Aorta (tissue), 5 donors: ENCODE measurements at regions not wholly inside any gene's neighbourhood (a gene's known extent, or its start where the extent isn't known, plus 50 kb on each side); places are given as distances from the start of the nearest gene placed in this dataset.

ENCODE experiments used
- ATAC-seq: fragments of 200-7000 bp; cut with Tn5 transposase; one replicate; pipeline ENCODE4 v1.9.1; 2022; ENCODE audit warnings: moderate library complexity; ENCODE audit not compliant: low FRiP score
- DNase-seq, 2 donors: peaks; one replicate each; pipeline ENCODE4 v3.0.0-alpha.2; 2020
- H3K27ac ChIP-seq, 2 donors: one replicate each; pipeline ENCODE4 v1.5.1; 2013; ENCODE audit warnings: low read length in 2 of 2, mild to moderate bottlenecking in 2 of 2, moderate library complexity in 2 of 2, control low read depth in 1 of 2, inconsistent platforms in 1 of 2, low read depth in 1 of 2
- H3K27me3 ChIP-seq, 2 donors: one replicate each; pipeline ENCODE4 v1.6.1; 2013; ENCODE audit warnings: control low read depth in 1 of 2, low read length in 1 of 2, mild to moderate bottlenecking in 1 of 2, moderate library complexity in 1 of 2; ENCODE audit not compliant: insufficient read depth in 2 of 2, control insufficient read depth in 1 of 2
- H3K36me3 ChIP-seq, 2 donors: one replicate each; pipeline ENCODE4 v1.6.1; 2013; ENCODE audit warnings: control low read depth in 1 of 2, low read length in 1 of 2, mild to moderate bottlenecking in 1 of 2; ENCODE audit not compliant: insufficient read depth in 2 of 2, control insufficient read depth in 1 of 2
- H3K4me1 ChIP-seq, 2 donors: one replicate each; pipeline ENCODE4 v1.6.1; 2013; ENCODE audit warnings: low read length in 2 of 2, control low read depth in 1 of 2, mild to moderate bottlenecking in 1 of 2, moderate library complexity in 1 of 2; ENCODE audit not compliant: insufficient read depth in 2 of 2, control insufficient read depth in 1 of 2
- H3K4me3 ChIP-seq, 2 donors: one replicate each; pipeline ENCODE4 v1.5.1; 2013; ENCODE audit warnings: low read length in 2 of 2, control low read depth in 1 of 2, mild to moderate bottlenecking in 1 of 2
- H3K9me3 ChIP-seq: one replicate; pipeline ENCODE4 v1.6.1; 2013; ENCODE audit warnings: mild to moderate bottlenecking, low read length; ENCODE audit not compliant: control insufficient read depth
- WGBS, 2 donors: extraction: QIAGEN DNeasy Blood & Tissue Kit; methylation state at CpG; one replicate each; pipeline ENCODE4 v1.1.7; 2013; 5-methylcytosine and 5-hydroxymethylcytosine counted together
- intact Hi-C, 2 donors: fragments of 100-400 bp; cut with DNase I; formaldehyde crosslinking; loops; one replicate each; pipeline versions ENCODE4 v1.14.2 to v1.15.0; 2022
- donor health status: healthy with polysubstance abuse.
- donor health status: Bipolar disorder and iron deficiency.
- donor health status: DM: no; HTN: no; CAD: no.
- donor health status: DM: no; HTN: no; CAD: no.
- donor health status: DM: yes; HTN: yes; CAD: no.

DNA sequence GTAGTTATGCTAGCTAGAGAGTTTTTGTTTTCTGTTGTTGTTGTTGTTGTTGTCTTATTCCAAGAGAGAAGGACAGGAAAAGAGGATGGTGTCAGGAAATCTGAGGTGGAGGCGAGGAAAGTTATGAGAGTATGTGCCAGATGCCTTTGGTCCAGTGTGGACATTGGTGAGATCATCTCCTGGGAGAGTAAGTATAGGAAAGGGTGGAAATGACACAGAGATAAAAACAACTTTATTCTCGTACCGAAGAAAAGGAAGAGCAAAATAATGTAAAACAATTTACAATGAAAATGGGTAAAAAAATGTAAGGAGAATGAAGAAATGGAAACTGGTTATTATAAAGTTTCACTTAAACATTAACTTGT, 97.4 kb upstream of the ADGRL2 start:
- ATAC-seq (no peak), DNase-seq (no peak)
- Histone ChIP-seq H3K4me1 (no peaks in the 10 kb centered on the region), H3K27me3 (no peaks in the 10 kb centered on the region), H3K4me3 (no peak overlapping the region), H3K36me3 (no peaks in the 10 kb centered on the region), H3K27ac (no peak overlapping the region), H3K9me3 (no peaks in the 10 kb centered on the region)
- intact Hi-C loops, result no loop called here
- 34 to 37% methylated on average over 3 of the region's 3 CpGs for WGBS, 2 donors

DNA sequence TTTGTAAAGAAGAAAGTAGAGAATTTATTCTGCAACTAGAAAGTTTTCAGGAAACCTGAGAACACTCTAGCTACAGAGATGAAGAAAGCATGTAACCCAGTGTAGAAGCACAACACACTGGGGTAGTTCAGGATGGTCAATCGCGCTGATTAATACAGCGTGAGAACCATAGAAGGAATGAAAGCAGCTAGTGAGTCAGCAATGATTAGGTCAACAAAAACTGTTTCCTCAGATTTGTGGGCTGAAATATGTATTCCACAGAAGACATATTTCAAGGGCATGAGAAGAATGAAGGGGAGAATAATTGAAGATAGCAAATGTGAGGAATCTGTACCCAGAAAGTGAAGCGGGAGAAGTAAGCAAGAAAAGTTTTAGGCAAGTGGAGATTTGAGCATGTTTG, 97.8 kb upstream of the ADGRL2 start:
- no peak overlapping the region for H3K27ac ChIP-seq
- no peaks in the 10 kb centered on the region for H3K9me3 ChIP-seq
- intact Hi-C loops, result no loop called here
- WGBS, 2 donors, result 60 to 70% methylated on average over 4 of the region's 4 CpGs
- no peaks in the 10 kb centered on the region for H3K36me3 ChIP-seq
- ATAC-seq (no peak), DNase-seq (no peak)
- no peaks in the 10 kb centered on the region for H3K4me1 ChIP-seq
- no peak overlapping the region for H3K4me3 ChIP-seq
- H3K27me3 ChIP-seq, result no peaks in the 10 kb centered on the region

DNA sequence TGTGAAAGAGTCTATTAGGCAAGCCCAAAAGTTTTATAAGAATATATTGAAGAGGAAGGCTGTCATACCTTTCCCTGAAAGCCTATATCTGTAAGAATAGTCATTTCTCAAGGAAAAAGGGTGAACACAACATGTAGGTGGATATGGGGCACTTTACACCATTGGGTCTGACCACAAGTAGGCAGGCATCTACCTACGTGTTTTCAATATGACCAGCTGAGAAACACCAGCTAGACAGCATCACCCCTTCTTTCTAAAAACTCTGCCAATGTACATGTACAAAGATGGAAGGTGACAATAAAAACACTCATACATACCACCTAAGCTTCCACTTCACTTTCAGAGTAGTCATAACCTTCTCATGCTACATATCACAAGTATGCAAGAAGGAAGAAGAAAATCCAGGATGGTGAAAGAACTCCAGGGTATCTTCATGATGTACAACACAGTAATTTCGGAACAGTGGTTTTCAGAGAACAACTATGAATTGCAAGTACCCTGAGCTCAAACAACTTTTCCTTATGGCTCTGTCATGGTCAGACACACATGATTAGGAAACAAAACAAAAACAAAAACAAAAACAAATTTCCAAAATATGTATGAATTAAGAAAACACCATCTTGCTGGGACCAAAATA, 98.5 kb upstream of the ADGRL2 start:
- ATAC-seq, result no peak

DNA sequence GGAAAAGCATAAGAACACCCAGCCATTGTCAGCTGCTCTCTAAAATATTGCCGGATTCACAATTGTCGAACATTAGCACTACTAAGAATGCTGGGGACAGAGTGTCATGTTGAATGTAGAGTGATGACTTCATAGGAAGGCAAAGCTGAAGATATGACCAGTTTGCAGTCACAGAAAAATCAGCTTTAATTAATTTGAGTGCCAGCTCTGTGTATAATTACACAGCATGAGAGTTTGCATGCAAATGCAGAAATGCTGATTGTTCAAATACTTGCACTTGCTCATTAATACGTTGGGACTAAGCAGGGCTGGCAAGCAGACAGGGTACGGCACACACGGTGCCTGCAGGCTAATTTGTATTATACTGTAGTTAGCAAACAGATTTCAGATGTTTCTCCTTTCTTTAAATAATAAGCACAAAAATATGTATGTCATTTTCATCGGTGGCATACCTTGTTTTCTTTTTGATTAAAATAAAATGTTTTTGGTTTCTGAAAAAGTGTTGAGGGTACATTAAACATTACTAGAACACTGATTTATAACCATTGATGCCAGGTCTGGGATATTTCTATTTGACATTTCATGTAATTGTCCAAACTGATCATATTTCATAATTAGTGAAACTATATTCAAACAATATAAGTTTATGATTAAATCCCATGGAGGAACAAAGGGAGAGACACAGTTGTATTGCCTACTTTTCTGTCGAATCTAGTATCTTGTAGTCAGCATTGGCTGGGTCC, 99.8 kb upstream of the ADGRL2 start:
- Histone ChIP-seq H3K36me3 (no peaks in the 10 kb centered on the region), H3K9me3 (no peaks in the 10 kb centered on the region), H3K4me1 (peaks cover 0 to 1% of the 10 kb centered on the region in 2 donors), H3K27me3 (no peaks in the 10 kb centered on the region), H3K4me3 (no peak overlapping the region), H3K27ac (no peak overlapping the region)
- ATAC-seq, result no peak
- DNase-seq, result no peak
- WGBS, 2 donors, result 60 to 63% methylated on average over 7 of the region's 7 CpGs
- intact Hi-C loops, result no loop called here

More for the DNA sequence above, 98.5 kb upstream of the ADGRL2 start:
- H3K4me1 ChIP-seq, result no peaks in the 10 kb centered on the region
- H3K27ac ChIP-seq, result no peak overlapping the region
- intact Hi-C loops, result no loop called here
- no peak for DNase-seq
- H3K27me3 ChIP-seq, result no peaks in the 10 kb centered on the region
- 96 to 98% methylated on average over 2 of the region's 2 CpGs for WGBS, 2 donors
- no peaks in the 10 kb centered on the region for H3K9me3 ChIP-seq
- no peak overlapping the region for H3K4me3 ChIP-seq
- H3K36me3 ChIP-seq, result no peaks in the 10 kb centered on the region

DNA sequence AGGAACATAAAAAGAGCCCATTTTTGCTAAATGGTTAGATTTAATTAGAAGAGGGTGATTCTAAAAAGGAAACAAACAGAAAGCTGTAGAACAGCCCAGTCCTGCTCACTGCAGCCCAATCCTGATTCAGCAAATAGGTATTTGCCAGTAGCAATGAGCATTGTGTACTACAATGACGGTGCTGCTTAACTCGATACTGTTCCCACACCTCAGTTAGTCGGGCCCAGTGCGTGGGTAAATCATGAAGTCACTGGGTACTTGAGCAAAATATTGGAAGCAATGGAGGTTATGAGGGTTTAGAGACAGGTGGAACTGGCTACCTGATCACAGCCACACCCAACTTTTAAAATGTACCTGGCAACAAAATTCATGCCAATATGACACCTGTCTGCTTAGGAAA, 101.5 kb upstream of the ADGRL2 start:
- intact Hi-C loops, result no loop called here
- WGBS, 2 donors, result 90 to 91% methylated on average over 4 of the region's 4 CpGs
- DNase-seq (no peak), ATAC-seq (no peak)
- Histone ChIP-seq H3K27ac (no peak overlapping the region), H3K4me1 (peaks cover 0 to 4% of the 10 kb centered on the region in 2 donors), H3K27me3 (no peaks in the 10 kb centered on the region), H3K4me3 (no peak overlapping the region), H3K36me3 (no peaks in the 10 kb centered on the region), H3K9me3 (no peaks in the 10 kb centered on the region)

DNA sequence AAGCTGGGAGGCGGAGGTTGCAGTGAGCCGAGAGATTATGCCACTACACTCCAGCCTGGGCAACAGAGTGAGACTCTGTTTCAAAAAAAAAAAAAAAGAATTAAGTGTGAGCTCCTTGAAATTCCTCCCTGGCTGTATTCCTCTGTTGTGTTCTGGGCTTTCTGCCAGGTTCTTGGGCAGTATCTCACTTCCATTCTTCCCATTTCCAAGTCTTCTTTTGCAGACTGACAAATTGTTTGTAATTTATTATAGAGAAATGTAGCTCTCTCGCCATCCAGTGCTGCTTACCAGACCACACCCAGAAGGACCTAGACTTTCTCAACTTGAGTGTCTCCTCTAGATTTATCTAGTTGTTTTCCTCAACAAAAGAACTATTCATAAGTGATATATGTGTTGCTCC, 105.0 kb upstream of the ADGRL2 start:
- Histone ChIP-seq H3K4me1 (peaks cover 0 to 4% of the 10 kb centered on the region in 2 donors), H3K27me3 (no peaks in the 10 kb centered on the region), H3K9me3 (no peaks in the 10 kb centered on the region), H3K27ac (no peak overlapping the region), H3K4me3 (no peak overlapping the region), H3K36me3 (no peaks in the 10 kb centered on the region)
- ATAC-seq (peak; percentile 54), DNase-seq (peak in 1 of 2 donors; percentile 37)
- 30 to 36% methylated on average over 3 of the region's 3 CpGs for WGBS, 2 donors
- intact Hi-C loops, result no loop called here

DNA sequence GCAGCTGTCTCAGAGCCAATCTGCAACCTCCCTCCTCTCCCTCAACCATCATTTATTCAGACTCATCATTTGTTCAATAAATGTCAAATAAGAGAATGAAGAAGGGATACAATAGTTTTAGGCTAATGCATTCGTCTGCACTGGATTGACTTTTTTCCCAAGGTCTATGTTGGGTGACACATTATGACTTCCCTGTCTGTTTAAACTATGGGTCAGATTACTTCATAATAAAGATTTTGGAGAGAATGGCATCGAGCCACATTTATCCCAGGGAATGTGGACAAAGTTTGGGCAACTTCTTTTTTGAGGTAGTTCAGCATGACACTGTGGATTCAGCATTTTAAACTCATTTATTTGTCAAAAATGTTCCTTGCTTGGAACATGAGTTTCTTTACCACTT, 107.4 kb upstream of the ADGRL2 start:
- peaks cover 0 to 4% of the 10 kb centered on the region in 2 donors for H3K4me1 ChIP-seq
- H3K27me3 ChIP-seq, result no peaks in the 10 kb centered on the region
- 88% methylated on average over 2 of the region's 2 CpGs for WGBS, 2 donors
- ATAC-seq, result no peak
- H3K4me3 ChIP-seq, result no peak overlapping the region
- intact Hi-C loops, result no loop called here
- no peaks in the 10 kb centered on the region for H3K36me3 ChIP-seq
- DNase-seq, result no peak
- no peak overlapping the region for H3K27ac ChIP-seq
- no peaks in the 10 kb centered on the region for H3K9me3 ChIP-seq

DNA sequence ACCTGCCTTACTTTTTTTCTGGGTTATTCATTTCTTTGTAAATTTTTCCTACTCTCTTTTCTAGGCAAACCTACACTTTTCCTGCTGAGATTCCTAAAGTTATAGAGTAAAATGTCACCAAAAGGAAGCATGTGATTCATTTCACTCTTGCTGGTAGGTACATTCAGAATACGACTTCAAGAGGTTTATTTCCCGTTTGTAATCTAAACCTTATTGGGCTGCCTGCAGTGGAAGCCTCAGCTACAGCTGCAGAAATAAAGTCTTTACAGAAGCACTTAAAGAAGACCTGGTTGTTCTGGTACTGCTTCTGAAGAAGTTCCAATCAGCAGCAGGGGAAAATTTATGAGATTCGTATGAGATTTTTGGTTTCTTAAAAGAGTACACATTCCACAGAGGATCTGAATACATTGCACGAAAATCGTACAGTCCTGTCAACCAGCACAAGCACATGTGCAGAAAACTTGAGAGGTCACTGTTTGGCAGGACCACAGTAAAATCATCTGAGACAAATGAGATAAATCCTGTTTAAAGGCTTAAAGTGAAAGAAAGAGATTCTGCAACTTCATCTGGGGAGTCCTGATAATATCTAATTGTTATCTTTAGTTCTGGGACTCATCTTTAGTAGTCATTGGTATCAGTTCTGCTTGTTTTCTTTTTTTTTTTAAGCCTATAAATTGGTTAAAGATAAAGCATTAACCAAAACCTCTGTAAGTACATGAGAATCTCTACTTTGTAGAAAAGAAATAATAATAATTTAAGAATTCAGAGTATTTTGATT, 109.9 kb upstream of the ADGRL2 start:
- intact Hi-C loops, result no loop called here
- DNase-seq (no peak), ATAC-seq (no peak)
- no peak overlapping the region for H3K4me3 ChIP-seq
- H3K36me3 ChIP-seq, result no peaks in the 10 kb centered on the region
- WGBS, 2 donors, result 57 to 62% methylated on average over 5 of the region's 5 CpGs
- H3K27me3 ChIP-seq, result no peaks in the 10 kb centered on the region
- peaks cover 0 to 2% of the 10 kb centered on the region in 2 donors for H3K4me1 ChIP-seq
- no peak overlapping the region for H3K27ac ChIP-seq
- H3K9me3 ChIP-seq, result no peaks in the 10 kb centered on the region
